HepG2 (cell line): ENCODE measurements at regions not wholly inside any gene's neighbourhood (a gene's known extent, or its start where the extent isn't known, plus 50 kb on each side); places are given as distances from the start of the nearest gene placed in this dataset.

ENCODE experiments used
- FOXA1 ChIP-seq, 2 experiments: fragments of 450-650 bp in 1 of 2; sonication (generic) in 1 of 2; formaldehyde crosslinking in 1 of 2; IDR thresholded peaks; 2 replicates each; pipeline versions ENCODE4 v1.4.0 to v1.6.1; 2016 to 2020; ENCODE audit warnings: missing genetic modification reagents in 1 of 2
- HNRNPL ChIP-seq: fragments of 200-400 bp; formaldehyde crosslinking; IDR thresholded peaks from 2 replicates; pipeline ENCODE4 v1.6.1; 2017; ENCODE audit warnings: mild to moderate bottlenecking, low read depth, low read length
- HOXD1 ChIP-seq: sonication (generic); formaldehyde crosslinking; IDR thresholded peaks from 2 replicates; pipeline ENCODE4 v1.5.0; 2020; ENCODE audit warnings: missing genetic modification reagents
- MAFG ChIP-seq: sonication (generic); formaldehyde crosslinking; IDR thresholded peaks from 2 replicates; pipeline ENCODE4 v1.5.1; 2020; ENCODE audit warnings: mild to moderate bottlenecking, missing genetic modification reagents
- MED1 ChIP-seq: sonication (generic); formaldehyde crosslinking; IDR thresholded peaks from 2 replicates; pipeline ENCODE4 v1.4.0; 2020; ENCODE audit warnings: missing genetic modification reagents
- MXD1 ChIP-seq: sonication (generic); formaldehyde crosslinking; IDR thresholded peaks from 2 replicates; pipeline ENCODE4 v1.4.0; 2020; ENCODE audit warnings: mild to moderate bottlenecking, missing genetic modification reagents
- NCOR1 ChIP-seq: fragments of 200-600 bp; sonication (generic); IDR thresholded peaks from 2 replicates; pipeline ENCODE4 v1.7.0; 2017; ENCODE audit warnings: antibody characterized with exemption, low read length, borderline replicate concordance
- PITX1 ChIP-seq: sonication (generic); formaldehyde crosslinking; IDR thresholded peaks from 2 replicates; pipeline ENCODE4 v1.5.1; 2020; ENCODE audit warnings: mild to moderate bottlenecking, missing genetic modification reagents
- SAFB2 ChIP-seq: sonication (generic); formaldehyde crosslinking; IDR thresholded peaks from 2 replicates; pipeline ENCODE4 v1.5.1; 2020; ENCODE audit warnings: missing genetic modification reagents, low read depth, mild to moderate bottlenecking, borderline replicate concordance
- SALL1 ChIP-seq: sonication (generic); formaldehyde crosslinking; IDR thresholded peaks from 2 replicates; pipeline ENCODE4 v1.8.0; 2022; ENCODE audit warnings: mild to moderate bottlenecking, missing genetic modification reagents
- ZNF124 ChIP-seq: sonication (generic); formaldehyde crosslinking; IDR thresholded peaks from 2 replicates; pipeline ENCODE4 v1.4.0; 2020; ENCODE audit warnings: missing genetic modification reagents
- ZNF331 ChIP-seq: sonication (generic); formaldehyde crosslinking; IDR thresholded peaks from 2 replicates; pipeline ENCODE4 v1.4.0; 2020; ENCODE audit warnings: missing genetic modification reagents
- ZNF660 ChIP-seq: sonication (generic); formaldehyde crosslinking; IDR thresholded peaks from 2 replicates; pipeline ENCODE4 v1.5.1; 2020; ENCODE audit warnings: mild to moderate bottlenecking, low read depth, missing genetic modification reagents, borderline replicate concordance
- ZNF782 ChIP-seq: sonication (generic); formaldehyde crosslinking; IDR thresholded peaks from 2 replicates; pipeline ENCODE4 v1.4.0; 2020; ENCODE audit warnings: missing genetic modification reagents, mild to moderate bottlenecking, borderline replicate concordance
- TF ChIP-seq, protein P1 (sequence below): sonication (generic); formaldehyde crosslinking; IDR thresholded peaks from 2 replicates; pipeline ENCODE4 v1.4.0; 2020; ENCODE audit warnings: missing genetic modification reagents, borderline replicate concordance
- TF ChIP-seq, protein P2 (sequence below): IDR thresholded peaks from 2 replicates; pipeline ENCODE4 v1.4.0; 2020; ENCODE audit warnings: mild to moderate bottlenecking, missing genetic modification reagents
- TF ChIP-seq, protein P3 (sequence below): sonication (generic); formaldehyde crosslinking; IDR thresholded peaks from 2 replicates; pipeline ENCODE4 v1.4.0; 2020; ENCODE audit warnings: missing genetic modification reagents, borderline replicate concordance

DNA sequence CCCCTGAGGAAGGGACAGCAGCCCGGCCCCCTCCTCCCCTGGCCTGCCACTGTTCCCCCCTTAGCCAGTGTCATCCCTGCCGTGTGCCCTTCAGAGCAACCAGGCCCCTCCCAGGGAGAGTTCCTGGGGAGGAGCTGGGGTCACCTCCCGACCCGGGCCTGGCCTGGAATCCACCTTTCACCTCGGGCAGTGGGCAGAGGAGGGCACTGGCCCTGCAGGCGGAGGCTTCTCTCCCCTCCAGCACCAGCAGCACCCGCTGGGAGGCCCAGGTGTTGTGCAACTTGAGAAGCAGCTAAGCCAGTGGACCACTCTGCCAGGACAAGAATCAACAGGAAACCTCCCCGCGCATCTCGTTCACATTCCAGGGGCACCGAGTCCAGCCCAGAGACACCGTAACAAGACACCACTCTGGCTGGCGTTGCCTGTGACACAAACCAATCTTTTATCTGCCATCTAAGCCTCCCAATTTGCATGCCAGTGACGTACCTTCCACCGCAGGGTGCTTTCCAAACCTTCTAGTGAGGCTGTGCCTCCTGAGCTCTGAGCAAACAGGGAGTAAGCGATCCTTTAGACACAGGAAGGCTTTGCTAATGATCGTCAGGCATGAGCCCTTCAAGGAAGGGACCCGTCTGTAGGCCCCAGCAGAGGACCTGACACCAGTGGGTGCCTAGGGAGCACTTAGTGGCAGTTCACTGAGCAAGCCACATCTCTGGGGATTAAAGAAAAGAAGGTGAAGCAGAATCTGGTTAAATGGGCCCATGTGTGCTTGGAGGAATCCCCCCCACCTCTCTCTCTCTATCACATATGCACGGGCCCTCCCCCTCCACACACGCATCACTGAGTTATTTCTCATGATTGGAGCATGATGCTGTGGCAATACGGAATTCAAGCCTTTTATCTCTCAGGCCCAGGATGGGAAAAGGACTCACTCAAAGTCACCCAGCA lies 98.9 kb upstream of the TLE3 start (continued):
- TF ChIP-seq, protein P1, sequence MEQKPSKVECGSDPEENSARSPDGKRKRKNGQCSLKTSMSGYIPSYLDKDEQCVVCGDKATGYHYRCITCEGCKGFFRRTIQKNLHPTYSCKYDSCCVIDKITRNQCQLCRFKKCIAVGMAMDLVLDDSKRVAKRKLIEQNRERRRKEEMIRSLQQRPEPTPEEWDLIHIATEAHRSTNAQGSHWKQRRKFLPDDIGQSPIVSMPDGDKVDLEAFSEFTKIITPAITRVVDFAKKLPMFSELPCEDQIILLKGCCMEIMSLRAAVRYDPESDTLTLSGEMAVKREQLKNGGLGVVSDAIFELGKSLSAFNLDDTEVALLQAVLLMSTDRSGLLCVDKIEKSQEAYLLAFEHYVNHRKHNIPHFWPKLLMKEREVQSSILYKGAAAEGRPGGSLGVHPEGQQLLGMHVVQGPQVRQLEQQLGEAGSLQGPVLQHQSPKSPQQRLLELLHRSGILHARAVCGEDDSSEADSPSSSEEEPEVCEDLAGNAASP (CRISPR knock-in tag) = peak; percentile 31; the same call in 1 of the 2 replicates
- TF ChIP-seq HOXD1 (CRISPR knock-in tag) (no peak), ZNF782 (no peak), ZNF331 (CRISPR knock-in tag) (peak; percentile 93), ZNF124 (CRISPR knock-in tag) (no peak), MAFG (CRISPR knock-in tag) (no peak; the same call in 1 of the 2 replicates), HNRNPL (peak; percentile 98), SALL1 (CRISPR knock-in tag) (peak; percentile 65; the same call in 1 of the 2 replicates), MED1 (CRISPR knock-in tag) (peak; percentile 44), SAFB2 (CRISPR knock-in tag) (peak; percentile 33; the same call in 1 of the 2 replicates), MXD1 (peak; percentile 17; the same call in 1 of the 2 replicates), FOXA1 (IDR thresholded peaks at IDR 0.05) (no peak), FOXA1 (CRISPR knock-in tag; IDR thresholded peaks at IDR 0.05) (peak; percentile 75), NCOR1 (peak; percentile 30; the same call in 1 of the 2 replicates), PITX1 (CRISPR knock-in tag) (peak; percentile 52; the same call in 1 of the 2 replicates), ZNF660 (CRISPR knock-in tag) (no peak)
- TF ChIP-seq, protein P2, sequence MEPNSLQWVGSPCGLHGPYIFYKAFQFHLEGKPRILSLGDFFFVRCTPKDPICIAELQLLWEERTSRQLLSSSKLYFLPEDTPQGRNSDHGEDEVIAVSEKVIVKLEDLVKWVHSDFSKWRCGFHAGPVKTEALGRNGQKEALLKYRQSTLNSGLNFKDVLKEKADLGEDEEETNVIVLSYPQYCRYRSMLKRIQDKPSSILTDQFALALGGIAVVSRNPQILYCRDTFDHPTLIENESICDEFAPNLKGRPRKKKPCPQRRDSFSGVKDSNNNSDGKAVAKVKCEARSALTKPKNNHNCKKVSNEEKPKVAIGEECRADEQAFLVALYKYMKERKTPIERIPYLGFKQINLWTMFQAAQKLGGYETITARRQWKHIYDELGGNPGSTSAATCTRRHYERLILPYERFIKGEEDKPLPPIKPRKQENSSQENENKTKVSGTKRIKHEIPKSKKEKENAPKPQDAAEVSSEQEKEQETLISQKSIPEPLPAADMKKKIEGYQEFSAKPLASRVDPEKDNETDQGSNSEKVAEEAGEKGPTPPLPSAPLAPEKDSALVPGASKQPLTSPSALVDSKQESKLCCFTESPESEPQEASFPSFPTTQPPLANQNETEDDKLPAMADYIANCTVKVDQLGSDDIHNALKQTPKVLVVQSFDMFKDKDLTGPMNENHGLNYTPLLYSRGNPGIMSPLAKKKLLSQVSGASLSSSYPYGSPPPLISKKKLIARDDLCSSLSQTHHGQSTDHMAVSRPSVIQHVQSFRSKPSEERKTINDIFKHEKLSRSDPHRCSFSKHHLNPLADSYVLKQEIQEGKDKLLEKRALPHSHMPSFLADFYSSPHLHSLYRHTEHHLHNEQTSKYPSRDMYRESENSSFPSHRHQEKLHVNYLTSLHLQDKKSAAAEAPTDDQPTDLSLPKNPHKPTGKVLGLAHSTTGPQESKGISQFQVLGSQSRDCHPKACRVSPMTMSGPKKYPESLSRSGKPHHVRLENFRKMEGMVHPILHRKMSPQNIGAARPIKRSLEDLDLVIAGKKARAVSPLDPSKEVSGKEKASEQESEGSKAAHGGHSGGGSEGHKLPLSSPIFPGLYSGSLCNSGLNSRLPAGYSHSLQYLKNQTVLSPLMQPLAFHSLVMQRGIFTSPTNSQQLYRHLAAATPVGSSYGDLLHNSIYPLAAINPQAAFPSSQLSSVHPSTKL = peak; percentile 47
- TF ChIP-seq, protein P3, sequence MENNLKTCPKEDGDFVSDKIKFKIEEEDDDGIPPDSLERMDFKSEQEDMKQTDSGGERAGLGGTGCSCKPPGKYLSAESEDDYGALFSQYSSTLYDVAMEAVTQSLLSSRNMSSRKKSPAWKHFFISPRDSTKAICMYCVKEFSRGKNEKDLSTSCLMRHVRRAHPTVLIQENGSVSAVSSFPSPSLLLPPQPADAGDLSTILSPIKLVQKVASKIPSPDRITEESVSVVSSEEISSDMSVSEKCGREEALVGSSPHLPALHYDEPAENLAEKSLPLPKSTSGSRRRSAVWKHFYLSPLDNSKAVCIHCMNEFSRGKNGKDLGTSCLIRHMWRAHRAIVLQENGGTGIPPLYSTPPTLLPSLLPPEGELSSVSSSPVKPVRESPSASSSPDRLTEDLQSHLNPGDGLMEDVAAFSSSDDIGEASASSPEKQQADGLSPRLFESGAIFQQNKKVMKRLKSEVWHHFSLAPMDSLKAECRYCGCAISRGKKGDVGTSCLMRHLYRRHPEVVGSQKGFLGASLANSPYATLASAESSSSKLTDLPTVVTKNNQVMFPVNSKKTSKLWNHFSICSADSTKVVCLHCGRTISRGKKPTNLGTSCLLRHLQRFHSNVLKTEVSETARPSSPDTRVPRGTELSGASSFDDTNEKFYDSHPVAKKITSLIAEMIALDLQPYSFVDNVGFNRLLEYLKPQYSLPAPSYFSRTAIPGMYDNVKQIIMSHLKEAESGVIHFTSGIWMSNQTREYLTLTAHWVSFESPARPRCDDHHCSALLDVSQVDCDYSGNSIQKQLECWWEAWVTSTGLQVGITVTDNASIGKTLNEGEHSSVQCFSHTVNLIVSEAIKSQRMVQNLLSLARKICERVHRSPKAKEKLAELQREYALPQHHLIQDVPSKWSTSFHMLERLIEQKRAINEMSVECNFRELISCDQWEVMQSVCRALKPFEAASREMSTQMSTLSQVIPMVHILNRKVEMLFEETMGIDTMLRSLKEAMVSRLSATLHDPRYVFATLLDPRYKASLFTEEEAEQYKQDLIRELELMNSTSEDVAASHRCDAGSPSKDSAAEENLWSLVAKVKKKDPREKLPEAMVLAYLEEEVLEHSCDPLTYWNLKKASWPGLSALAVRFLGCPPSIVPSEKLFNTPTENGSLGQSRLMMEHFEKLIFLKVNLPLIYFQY (CRISPR knock-in tag) = peak; percentile 37; the same call in 1 of the 2 replicates
